Chondrocyte (in vitro differentiated cells): ENCODE measurements at regions not wholly inside any gene's neighbourhood (a gene's known extent, or its start where the extent isn't known, plus 50 kb on each side); places are given as distances from the start of the nearest gene placed in this dataset.

ENCODE experiments used
- DNase-seq: peaks from one replicate; pipeline ENCODE4 v3.0.0; 2021; ENCODE audit warnings: mixed read lengths, low spot score
- H3K27ac Mint-ChIP-seq: one replicate; pipeline ENCODE4 v1.8.0; 2021; ENCODE audit warnings: mild to moderate bottlenecking, moderate library complexity, mixed read lengths; ENCODE audit not compliant: unreplicated experiment
- H3K27me3 Mint-ChIP-seq: 2 replicates; pipeline ENCODE4 v1.8.0; 2021; ENCODE audit warnings: low read depth, mixed read lengths
- H3K36me3 Mint-ChIP-seq: 2 replicates; pipeline ENCODE4 v1.8.0; 2021; ENCODE audit warnings: low read depth, mixed read lengths
- H3K4me1 Mint-ChIP-seq: 2 replicates; pipeline ENCODE4 v1.8.0; 2021; ENCODE audit warnings: low read depth, mild to moderate bottlenecking, mixed read lengths
- H3K4me3 Mint-ChIP-seq: one replicate; pipeline ENCODE4 v1.8.0; 2021; ENCODE audit warnings: mild to moderate bottlenecking, moderate library complexity, mixed read lengths; ENCODE audit not compliant: unreplicated experiment
- H3K9me3 Mint-ChIP-seq: 2 replicates; pipeline ENCODE4 v1.8.0; 2021; ENCODE audit warnings: low read depth, mixed read lengths
- CTCF ChIP-seq: fragments of 200-600 bp; sonication (generic); IDR thresholded peaks from 2 replicates; pipeline ENCODE4 v1.5.0; 2021; ENCODE audit warnings: antibody characterized with exemption, mild to moderate bottlenecking, moderate library complexity

- H3K27me3 Mint-ChIP-seq: peaks cover 4% of the 10 kb centered on the region
- H3K4me3 Mint-ChIP-seq: no peak overlapping the region
- H3K9me3 Mint-ChIP-seq: no peaks in the 10 kb centered on the region
- no peaks in the 10 kb centered on the region for H3K4me1 Mint-ChIP-seq
- DNase-seq: no peak
- no peak overlapping the region for H3K27ac Mint-ChIP-seq
- no peak for TF ChIP-seq CTCF
- H3K36me3 Mint-ChIP-seq: no peaks in the 10 kb centered on the region
These were observed 593.4 kb upstream of the LRATD1 start for GRCh38 chr2:14039134-14039533.

- Mint-ChIP-seq H3K27ac (no peak overlapping the region), H3K9me3 (no peaks in the 10 kb centered on the region), H3K36me3 (no peaks in the 10 kb centered on the region), H3K4me3 (no peak overlapping the region), H3K27me3 (peaks cover 2% of the 10 kb centered on the region), H3K4me1 (no peaks in the 10 kb centered on the region)
- no peak for DNase-seq
- no peak for TF ChIP-seq CTCF
These were observed 585.0 kb upstream of the LRATD1 start for GRCh38 chr2:14047491-14047890.

GRCh38 chr2:14051401-14051800 lies 581.1 kb upstream of the LRATD1 start:
- no peak for DNase-seq
- Mint-ChIP-seq H3K9me3 (no peaks in the 10 kb centered on the region), H3K4me1 (no peaks in the 10 kb centered on the region), H3K27ac (no peak overlapping the region), H3K27me3 (peaks cover 2% of the 10 kb centered on the region), H3K36me3 (no peaks in the 10 kb centered on the region), H3K4me3 (no peak overlapping the region)
- no peak for TF ChIP-seq CTCF

GRCh38 chr2:14053105-14053504 lies 579.4 kb upstream of the LRATD1 start:
- no peak overlapping the region for H3K27ac Mint-ChIP-seq
- H3K4me3 Mint-ChIP-seq: no peak overlapping the region
- no peak for TF ChIP-seq CTCF
- H3K4me1 Mint-ChIP-seq: no peaks in the 10 kb centered on the region
- peaks cover 4% of the 10 kb centered on the region for H3K27me3 Mint-ChIP-seq
- no peaks in the 10 kb centered on the region for H3K36me3 Mint-ChIP-seq
- H3K9me3 Mint-ChIP-seq: peaks cover 3% of the 10 kb centered on the region
- no peak for DNase-seq

- no peak for DNase-seq
- H3K9me3 Mint-ChIP-seq: no peaks in the 10 kb centered on the region
- H3K27ac Mint-ChIP-seq: no peak overlapping the region
- TF ChIP-seq CTCF: no peak
- no peaks in the 10 kb centered on the region for H3K36me3 Mint-ChIP-seq
- H3K27me3 Mint-ChIP-seq: peaks cover 1% of the 10 kb centered on the region
- H3K4me3 Mint-ChIP-seq: no peak overlapping the region
- H3K4me1 Mint-ChIP-seq: no peaks in the 10 kb centered on the region
These were observed 568.2 kb upstream of the LRATD1 start for GRCh38 chr2:14064346-14064745.
